NOMO-1 treated with DMSO at 0.1 percent for 48 hours (cell line): ENCODE measurements at regions not wholly inside any gene's neighbourhood (a gene's known extent, or its start where the extent isn't known, plus 50 kb on each side); places are given as distances from the start of the nearest gene placed in this dataset.
"Not testable (repeated sequence)": the region's sequence is repeated elsewhere in the genome, so short reads cannot be mapped to it uniquely, and the experiment has no call there.

Experiments
- DNase-seq: peaks from one replicate; lab custom pipeline; 2025; ENCODE audit not compliant: unreplicated experiment; lab: John Stamatoyannopoulos, UW

GRCh38 chr1:146292940-146293936 lies 64.4 kb upstream of the NOTCH2NLA start:
- not testable (repeated sequence) for DNase-seq

GRCh38 chr1:146292424-146292823 lies 63.6 kb upstream of the NOTCH2NLA start:
- DNase-seq, result not testable (repeated sequence)

GRCh38 chr1:146287881-146288280 lies 59.1 kb upstream of the NOTCH2NLA start:
- not testable (repeated sequence) for DNase-seq

GRCh38 chr1:146284760-146285159 lies 55.9 kb upstream of the NOTCH2NLA start:
- not testable (repeated sequence) for DNase-seq

- DNase-seq, result not testable (repeated sequence)
Measured at GRCh38 chr1:146283527-146283880, 54.7 kb upstream of the NOTCH2NLA start.

- DNase-seq, result not testable (repeated sequence)
Measured at GRCh38 chr1:146282807-146283526, 54.1 kb upstream of the NOTCH2NLA start.

GRCh38 chr1:146281522-146281921 lies 52.7 kb upstream of the NOTCH2NLA start:
- not testable (repeated sequence) for DNase-seq

GRCh38 chr1:146278758-146279157 lies 49.9 kb upstream of the NOTCH2NLA start:
- DNase-seq, result not testable (repeated sequence)
